Stimulated activated CD4-positive, alpha-beta T cell treated with anti-CD3 and anti-CD28 coated beads, Interleukin-15, amount 100 ng/mL, for 24 hours (primary cell): ENCODE measurements at regions not wholly inside any gene's neighbourhood (a gene's known extent, or its start where the extent isn't known, plus 50 kb on each side); places are given as distances from the start of the nearest gene placed in this dataset.
A peak's percentile ranks its signal among the peaks of the same experiment; 100 is the strongest.
"Not testable (repeated sequence)": the region's sequence is repeated elsewhere in the genome, so short reads cannot be mapped to it uniquely, and the experiment has no call there.

Experiments used
- DNase-seq: peaks from one replicate; pipeline ENCODE4 v3.0.0-alpha.2; 2020

DNA sequence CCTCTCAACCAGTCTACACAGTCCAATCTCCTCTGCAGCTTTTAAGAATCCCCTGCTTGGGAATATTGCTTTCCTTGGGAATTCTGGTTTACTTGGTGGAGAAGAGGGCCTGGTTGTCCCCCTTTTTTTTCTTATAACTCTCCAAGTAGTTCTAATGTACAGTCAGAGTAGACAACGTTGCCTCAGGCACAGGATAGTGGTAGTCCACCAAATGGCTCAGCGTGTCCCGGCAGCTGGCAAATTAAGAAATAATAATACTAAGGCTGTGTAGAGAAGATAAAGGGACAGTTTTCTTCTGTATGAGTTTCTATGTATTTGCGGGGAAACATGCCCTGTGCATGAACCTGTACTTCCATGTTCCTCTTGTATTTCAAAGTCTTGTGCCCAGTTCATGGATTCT is 145.7 kb upstream of the RREB1 start:
- DNase-seq = no peak

DNA sequence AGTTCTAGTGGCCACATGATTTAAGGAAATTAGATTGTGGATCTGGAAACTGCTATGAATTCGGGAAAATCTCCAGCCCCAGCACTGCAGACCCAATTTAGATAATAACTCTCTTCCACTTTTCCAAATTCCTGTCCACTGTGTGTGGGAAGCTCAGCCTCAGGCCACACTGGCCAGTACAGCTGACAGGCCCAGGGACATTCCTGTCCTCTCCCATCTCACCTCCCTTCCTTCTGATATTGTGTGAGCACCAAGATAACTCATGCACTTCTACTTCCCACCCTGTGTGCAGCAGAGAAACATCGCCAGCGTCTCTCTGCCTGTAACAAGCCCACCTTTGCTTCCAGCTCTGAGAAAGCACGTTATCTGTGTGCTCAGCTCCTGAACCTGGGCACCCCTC is 145.1 kb upstream of the RREB1 start:
- DNase-seq = no peak

DNA sequence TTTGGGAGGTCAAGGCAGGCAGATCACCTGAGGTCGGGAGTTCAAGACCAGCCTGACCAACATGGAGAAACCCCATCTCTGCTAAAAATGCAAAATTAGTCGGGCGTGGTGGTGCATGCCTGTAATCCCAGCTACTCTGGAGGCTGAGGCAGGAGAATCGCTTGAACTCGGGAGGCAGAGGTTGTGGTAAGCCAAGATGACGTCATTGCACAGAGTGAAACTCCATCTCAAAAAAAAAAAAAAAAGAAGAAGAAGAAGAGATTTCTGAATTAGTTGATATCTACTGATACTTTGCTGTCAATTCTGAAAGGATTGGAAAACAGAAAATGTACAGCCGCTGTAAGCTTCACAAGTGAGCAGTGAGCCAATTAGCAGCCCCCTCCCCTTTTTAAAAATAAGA is 144.4 kb upstream of the RREB1 start:
- DNase-seq = not testable (repeated sequence)

DNA sequence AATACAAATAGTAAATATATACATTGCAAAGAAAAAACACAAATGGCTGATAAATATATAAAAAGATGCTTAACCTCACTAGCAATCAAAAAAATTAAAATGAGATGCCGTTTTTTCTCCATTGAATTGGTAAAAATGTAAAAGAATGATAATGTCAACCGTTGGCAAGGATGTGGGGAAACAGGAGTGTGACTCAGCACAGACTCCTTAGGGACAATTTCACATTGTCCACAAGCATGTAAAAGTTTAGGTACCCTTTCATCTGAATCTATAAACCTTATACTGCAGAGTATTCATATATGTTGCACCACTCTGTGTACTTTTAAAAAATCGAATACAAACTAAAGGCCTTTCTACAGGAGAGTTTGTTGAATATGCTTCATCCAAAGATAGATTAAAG is 143.1 kb upstream of the RREB1 start:
- no peak for DNase-seq

DNA sequence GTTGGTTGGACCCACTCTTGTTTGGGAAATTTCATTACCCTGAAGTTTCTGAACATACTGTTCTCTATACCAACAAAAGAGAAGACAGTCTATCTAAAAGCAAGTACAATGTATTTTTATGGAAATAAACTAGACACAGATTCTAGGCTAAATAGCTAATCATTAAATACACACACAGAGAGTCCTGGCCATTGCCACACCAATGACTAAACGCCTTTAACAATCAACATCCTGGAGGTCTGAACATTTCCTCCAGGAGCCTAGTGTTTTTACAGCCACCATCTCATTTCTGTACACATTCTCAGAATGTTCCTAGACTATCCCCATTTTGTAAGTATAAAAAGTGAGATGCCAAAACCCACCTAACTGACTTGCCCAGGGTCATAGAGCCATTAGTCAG is 141.6 kb upstream of the RREB1 start:
- DNase-seq = no peak

DNA sequence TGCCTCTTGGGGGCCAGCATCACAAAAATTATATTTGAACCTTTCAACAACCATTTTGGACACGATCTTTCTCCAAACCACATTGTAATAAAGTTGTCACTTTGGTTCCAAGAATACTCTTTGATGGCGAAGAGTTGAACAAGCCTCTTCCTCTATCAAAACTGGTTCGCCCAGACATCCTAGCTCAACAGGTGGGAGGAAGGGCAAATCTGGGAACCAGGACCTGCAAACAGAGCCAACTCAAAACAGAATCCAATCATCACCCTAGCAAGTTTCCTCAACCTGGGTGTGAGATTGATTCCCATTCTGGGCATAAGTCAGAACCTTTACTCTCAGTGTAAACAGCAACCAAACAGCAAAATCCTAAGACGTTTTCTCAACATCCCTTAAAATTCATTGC is 141.2 kb upstream of the RREB1 start:
- DNase-seq = no peak

DNA sequence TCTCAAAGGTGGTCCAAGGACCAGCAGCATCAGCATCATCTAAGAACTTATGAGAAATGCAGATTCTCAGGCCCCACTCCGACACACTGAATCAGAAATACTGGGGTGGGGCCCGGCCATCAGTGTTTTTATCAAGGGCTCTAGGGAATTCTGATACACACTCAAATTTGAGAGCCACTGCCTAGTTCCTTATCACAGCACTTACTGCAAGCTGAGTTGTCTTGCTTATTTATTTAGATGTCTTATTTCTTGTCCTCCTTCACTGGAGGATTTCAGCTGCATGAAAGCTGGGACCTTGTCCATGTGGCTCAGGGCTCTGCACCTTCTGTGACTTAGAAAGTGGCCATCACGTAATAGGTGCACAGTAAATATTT is 139.4 kb upstream of the RREB1 start:
- no peak for DNase-seq

DNA sequence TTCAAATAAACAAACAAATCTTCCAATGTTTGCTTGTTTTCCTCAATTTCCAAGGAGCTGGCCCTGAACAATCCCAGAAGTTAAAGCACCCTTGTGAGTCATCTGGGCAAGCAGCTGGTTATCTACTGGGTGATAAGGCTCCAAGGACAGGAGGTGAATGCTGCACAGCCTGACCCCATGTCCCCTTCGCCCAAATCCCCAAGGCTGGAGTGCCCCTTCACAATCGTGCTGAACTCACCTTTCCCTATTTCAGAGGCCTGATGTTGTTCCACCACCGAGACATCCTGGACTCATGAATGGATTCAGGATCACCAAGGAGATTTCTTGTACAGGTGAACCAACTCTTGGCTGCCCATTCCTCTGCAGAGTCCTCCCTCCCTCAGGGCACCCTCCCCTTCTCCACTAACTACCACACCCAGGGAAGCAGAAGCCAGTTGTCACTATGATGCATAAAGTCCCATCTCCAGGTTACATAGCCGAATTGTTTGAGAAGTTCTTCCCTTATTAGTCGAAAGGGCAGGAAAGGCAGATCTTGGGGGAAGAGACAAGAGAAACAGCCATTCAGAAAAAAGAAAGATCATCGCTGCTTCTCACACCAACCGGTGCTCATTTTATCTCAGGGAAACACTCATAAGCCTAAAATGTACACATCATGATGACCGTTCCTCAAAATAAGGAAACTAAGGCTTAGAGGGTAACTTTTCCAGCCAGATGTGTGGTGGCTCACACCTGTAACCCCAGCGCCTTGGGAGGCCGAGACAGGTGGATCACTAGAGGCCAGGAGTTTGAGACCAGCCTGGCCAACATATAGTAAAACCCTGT is 138.8 kb upstream of the RREB1 start:
- no peak for DNase-seq

DNA sequence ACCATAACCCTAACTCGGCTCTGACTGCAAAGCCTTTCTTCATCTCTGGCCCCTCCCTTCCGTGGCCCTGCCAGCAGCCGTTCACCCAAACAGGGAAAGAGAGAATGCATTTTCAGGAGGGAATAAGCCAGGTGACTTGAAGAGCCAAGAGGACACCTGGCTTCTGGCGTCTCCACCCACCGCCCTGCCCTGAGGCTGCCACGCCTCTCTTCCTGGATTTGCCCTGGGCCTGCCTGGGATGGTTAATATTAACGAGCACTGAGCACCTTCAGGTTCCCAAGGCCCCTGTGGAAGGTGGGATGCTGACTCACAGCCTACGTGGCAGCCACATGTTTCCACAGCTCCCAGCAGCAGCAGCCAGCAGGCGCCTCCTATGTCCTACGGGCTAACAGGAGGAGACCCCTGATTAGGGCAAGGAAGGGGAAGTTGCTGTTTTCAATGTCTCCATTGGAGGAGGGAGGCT is 138.0 kb upstream of the RREB1 start:
- DNase-seq = no peak

DNA sequence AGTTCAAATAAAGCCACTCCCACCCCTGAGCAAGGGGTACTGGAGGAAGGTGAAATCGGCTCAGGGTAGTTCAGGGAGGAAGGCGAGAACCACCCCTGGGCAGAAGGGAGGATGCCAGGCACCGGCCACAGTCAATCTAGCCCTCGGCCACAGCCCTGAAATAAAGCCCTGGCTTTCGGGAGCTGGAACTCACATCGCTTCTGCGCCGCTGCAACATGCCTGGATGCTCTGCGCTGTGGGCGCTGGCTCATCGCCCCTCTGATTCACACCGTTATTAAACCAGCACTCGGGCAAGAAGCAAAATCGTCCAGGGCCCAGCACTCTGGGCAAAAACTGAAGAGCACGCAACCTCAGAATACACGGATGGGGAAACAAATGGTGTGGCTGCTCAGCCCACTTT is 136.9 kb upstream of the RREB1 start:
- no peak for DNase-seq

DNA sequence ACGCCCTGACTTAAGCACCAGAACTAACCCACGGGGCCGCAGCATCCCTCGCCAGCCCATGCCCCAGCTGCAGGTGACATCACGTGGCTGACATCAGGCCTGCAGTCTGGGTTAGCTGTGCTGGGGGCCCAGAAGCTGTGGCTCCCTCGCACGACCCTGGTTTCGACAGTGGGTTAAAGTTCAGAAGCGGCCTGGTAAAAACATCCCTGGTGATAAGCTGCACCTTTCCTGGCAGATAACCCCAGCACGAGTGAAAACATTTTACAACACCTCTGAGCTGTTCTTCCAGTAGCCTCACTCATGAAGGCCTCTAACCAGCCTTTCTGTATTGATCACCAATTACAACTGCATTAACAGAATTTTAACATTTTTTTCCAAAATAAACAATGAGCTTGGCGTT is 136.4 kb upstream of the RREB1 start:
- no peak for DNase-seq

DNA sequence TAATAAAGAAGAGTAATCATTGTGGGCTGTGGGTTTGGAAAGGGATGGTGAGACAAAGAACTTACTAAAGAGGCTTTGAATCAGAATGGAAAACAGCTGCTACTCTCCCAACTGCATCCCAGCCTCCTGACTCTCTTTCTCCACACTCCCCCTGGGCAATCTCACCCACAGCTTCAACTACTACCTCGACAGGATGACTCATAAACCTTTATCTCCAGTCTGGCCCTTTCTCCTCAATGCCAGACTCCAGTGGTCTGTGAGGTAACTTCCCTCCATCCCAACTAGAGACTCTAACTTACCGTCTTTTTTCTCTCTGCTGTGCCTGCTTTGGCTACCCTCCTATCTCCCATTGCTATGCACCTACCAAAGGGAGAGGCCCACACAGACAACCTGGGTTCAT is 135.3 kb upstream of the RREB1 start:
- DNase-seq = no peak

DNA sequence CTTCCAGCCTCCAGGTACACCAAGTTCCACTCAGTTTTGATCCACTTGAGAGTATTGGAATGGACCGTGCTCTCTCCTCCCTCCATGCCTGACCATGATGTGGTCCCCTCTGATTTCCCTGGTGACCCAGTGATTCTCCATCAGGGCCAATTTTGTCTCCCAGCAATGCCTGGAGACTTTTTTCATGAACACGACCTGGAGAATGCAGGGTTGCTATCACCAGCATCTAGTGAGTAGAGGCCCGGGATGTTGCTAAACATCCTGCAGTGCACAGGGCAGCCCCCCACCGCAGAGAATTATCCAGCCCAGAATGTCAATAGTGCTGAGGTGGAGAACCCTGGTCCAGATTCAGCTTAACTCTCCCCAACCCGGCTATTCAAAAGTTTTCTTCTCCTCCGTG is 134.0 kb upstream of the RREB1 start:
- no peak for DNase-seq

DNA sequence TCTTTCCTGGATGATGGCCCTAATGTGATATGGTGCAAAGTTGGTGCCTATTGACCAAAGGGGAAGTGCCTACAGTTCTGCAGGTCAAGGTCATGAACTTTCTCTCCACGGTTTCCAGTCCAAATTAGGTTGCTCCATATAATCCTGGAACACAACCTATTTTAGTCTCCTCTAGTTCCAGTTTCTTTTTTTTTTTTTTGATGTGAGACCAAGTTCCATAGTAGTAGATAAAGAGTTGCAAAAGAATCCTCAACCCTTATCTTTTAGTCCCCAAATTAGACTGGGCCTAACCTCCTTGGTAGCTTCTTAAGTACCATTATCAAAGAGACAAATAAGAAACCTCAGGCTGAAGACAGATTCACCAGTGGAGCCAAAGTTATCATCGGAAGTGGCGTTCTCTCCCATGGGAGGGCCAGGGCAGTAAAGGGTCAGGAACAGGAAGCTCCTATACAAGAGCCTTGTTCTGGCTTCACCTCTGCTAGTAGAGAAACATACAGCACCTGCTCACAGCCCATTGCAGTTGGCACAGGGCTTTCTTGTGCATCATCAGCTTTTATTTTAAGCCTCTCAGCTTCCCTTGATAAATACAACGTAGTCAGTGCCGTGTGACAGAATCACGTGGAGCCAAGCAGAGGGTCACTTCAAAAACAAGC is 132.2 kb upstream of the RREB1 start:
- no peak for DNase-seq

DNA sequence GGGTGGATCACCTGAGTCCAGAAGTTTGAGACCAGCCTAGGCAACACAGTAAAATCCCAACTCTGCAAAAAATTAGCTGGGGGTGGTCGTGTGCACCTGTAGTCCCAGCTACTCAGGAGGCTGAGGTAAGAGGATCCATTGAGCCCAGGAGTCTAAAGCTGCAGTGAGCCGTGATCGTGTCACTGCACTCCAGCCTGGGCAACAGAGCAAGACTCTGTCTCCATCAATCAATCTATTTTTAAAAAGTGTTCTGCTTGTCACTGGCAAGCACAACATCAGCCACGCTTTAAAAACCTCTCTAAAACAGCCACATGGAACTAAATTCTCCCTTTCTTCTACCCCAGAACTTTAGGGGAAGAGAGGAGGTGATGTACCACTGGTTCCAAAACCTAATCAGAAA is 131.6 kb upstream of the RREB1 start:
- DNase-seq = no peak

DNA sequence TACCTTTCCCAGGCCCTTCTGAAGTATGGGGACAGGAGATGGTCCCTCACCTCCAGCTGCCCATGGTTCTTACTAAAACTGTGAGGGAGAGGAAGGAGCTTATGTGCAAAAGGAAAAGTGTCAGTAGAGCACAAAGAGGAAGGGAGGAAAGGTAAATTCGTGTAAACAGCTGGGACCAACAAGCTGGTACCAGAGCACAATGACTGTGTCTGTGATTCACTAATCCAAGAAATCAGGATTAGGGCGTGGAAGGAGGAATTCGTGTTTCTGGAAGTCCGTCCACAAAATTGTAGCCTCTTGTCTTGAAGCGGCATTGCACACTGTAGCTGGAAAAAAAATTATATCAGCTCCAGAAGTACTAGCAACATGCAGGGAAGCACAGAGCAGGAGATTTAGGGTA is 129.0 kb upstream of the RREB1 start:
- DNase-seq = no peak

DNA sequence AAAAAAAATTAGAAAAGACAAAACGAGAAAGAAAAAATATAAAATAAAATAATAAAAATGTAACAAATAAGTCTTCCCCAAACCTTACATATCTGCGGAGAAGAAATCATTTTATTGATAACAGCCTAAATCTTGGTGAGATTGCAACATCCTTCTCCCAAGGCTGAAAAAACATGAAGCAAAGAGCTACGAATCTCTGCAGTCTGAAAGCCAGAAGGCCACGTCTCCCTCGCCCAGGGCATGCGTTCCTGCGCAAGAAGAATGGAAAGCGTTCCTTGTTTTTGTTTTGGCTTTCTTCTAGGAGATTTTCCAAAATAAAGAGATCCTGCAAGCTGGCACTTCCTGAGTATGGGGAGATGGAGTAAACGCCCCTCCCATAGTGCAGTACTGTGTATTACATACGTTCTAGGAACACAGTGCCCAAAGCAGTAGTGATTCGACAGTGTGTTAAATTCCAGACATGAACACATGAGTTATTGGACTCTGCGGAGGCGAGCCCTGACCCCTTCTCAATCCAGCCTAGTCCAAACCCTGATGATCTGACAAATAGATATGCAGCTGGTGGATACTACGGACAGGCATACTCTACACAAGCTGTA is 126.7 kb upstream of the RREB1 start:
- no peak for DNase-seq

DNA sequence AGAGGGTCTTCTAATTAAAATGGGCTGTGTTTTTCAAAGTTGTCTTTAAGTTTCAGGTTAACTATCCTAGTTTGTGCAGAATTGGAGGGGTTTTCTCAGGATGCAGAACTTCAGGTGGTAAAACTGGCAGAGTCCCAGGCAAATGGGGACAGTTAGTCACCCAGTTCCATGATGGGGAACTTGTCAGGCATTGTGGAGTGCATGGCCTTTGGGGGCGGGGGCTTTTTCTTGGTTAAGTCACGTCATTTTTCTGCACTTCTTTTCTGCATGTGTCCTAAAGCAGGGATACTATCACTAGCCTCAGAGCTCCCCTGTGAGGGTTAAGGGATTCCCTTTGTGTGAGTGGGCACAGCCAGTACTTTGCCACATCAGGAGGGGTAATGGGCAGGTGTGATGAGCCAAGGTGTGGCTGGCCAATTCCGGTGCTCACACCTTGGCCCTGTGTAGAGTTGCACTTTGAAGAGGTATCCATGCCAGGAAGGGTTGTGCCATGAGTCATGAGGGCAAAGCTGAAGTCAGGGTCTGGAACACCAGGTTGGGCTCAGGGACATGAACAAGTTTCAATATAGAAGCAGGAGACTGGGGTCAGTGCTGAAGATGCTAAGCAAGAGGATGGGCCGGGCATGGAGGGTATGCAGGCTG is 126.0 kb upstream of the RREB1 start:
- DNase-seq = peak; percentile 5

DNA sequence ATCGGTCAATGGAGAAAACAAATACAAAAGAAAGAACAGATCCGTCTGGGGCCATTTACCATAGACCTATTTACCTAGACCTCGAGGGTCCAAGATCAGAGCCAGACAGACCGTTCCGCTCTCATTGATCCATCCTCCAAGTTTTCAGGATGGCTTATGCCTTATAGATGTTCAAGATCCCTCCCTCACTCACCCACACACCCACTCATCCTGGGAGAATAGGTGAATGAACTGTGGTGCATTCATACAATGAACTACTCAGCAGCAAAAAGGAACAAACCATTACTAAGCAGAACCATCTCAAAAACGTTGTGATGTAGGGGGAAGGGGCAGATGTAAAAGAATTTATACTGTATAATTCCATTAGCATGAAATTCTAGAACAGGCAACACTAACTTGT is 125.1 kb upstream of the RREB1 start:
- no peak for DNase-seq

DNA sequence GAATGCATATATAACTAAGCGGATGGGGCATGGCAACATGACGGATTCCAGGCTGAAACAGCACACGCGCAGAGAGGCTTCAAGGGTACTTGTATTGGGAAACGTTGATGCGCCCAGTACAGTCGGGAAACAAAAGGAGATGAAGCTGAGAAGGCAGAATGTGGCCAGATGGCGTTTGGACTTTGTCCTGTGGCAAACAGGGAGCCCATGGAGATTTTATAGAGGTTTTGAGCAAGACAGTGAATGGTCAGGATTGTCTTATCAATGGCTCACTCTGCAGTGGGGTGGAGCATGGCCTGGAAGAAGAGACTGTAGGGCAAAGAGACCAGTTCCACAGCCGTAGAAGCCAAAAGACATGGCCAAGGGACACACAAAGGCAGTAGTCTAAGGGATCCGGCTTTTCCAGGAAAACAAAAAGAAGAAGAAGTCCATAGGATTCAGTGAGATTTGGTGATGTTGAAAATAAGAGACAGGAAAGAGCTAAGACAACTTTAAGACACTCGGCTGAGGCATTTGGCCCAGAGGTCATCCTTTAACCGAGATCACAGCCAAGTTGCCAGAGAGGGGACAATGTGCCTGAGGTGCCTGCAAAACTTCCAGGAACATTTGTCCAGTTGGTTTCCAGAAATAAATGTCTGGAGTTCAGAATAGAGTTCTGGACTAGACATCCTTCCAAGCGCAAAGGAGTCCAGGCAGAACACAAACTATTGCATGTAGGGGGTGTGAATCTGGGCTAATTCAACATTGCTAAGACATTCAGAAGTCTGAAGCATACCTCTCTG is 123.0 kb upstream of the RREB1 start:
- no peak for DNase-seq

DNA sequence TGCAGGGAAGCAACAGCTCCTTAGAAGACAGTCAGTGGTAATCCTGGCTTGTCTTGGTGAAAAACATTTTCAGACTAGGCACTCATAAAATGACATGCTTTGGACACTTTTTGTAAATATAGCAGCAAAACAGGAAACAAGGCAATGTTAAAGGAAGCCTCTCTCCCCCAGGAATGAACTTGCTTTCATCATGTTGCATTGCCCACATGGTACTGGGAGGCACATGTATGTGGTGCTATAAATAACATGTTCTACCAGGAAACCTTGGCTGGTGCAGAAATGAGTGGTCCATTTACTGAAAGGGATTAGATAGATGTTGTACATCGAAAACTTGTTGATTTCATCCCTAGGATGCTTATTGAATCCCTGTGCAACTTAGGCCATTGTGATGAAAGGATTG is 121.4 kb upstream of the RREB1 start:
- DNase-seq = no peak

DNA sequence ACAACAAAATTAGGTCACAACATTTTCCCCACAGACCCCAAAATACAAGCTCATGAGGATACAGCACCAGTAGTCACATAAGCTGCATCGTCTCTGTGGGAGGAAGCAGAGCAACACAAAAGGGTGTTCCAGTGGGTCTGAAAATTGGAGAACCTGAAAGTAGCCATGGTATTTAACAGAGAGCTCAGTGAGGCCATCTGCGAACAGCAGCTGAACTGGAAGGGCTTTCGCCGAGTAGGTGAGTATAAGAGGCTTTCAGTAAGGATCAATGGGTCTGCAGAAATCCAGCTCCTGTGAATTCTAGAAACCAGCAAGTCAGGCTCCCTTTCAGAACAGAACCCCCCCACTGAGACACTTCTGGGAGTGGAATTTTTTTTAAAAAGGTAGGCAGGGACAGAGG is 120.0 kb upstream of the RREB1 start:
- DNase-seq = no peak

DNA sequence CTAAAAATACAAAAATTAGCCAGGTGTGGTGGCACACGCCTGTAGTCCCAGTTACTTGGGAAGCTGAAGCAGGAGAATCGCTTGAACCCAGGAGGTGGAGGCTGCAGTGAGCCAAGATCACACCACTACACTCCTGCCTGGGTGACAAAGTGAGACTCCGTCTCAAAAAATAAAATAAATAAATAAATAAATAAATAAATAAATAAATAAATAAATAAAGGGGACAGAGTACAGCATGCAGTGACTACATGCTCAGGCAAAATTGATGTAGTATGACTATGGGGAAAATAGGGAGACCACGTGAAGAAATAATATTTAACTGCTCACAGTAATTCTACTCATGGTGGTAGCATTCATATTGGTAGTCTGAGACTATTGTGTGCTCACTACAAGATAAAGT is 117.7 kb upstream of the RREB1 start:
- DNase-seq = not testable (repeated sequence)
